HG02884 (cell line): ENCODE measurements at regions not wholly inside any gene's neighbourhood (a gene's known extent, or its start where the extent isn't known, plus 50 kb on each side); places are given as distances from the start of the nearest gene placed in this dataset.
"Not testable (repeated sequence)": the region's sequence is repeated elsewhere in the genome, so short reads cannot be mapped to it uniquely, and the experiment has no call there.

Experiments used
- ATAC-seq: cut with Tn5 transposase; IDR thresholded peaks from one replicate; pipeline ENCODE4 v1.9.1; 2021; ENCODE audit warnings: mild to moderate bottlenecking, moderate library complexity; ENCODE audit not compliant: unreplicated experiment

GRCh38 chr9:100700689-100701318 is 122.9 kb downstream of the CAVIN4 start:
- ATAC-seq = peak; percentile 84

DNA sequence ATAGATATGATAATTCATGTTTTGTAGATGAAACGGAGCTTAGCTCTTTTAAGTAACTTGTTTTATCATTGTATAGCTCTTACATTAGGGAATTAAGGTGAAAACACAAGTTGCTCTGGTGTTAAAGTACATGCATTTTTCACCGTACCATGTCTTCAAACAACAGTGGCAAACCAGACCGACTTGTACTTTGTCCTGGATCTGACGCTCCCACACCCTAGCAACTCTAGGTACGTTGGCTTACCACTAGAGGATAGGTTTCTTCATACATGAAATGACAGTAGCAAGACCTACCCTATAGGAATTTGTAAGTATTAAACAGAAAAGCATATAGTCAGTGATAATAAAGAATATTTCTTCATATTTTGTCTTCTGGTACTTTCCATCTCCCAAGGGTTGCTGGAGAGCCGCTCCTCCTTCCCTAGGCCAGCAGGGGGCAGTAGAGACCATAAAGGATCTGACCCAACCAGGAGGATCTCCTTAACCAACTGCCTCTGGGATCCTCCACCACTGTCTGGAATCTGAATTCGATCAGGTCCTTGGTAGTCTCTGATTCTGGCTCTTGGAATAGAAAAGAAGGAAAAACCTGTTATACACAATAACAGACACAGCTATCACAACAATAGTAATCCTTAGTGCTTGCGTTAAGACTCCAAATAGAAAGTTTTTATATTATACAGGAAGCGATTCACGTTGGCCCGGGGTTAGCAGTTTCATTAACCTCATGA is 136.7 kb downstream of the CAVIN4 start:
- peak; percentile 88 for ATAC-seq

- no peak for ATAC-seq
Observed at GRCh38 chr9:100715100-100715380, 137.2 kb downstream of the CAVIN4 start.

DNA sequence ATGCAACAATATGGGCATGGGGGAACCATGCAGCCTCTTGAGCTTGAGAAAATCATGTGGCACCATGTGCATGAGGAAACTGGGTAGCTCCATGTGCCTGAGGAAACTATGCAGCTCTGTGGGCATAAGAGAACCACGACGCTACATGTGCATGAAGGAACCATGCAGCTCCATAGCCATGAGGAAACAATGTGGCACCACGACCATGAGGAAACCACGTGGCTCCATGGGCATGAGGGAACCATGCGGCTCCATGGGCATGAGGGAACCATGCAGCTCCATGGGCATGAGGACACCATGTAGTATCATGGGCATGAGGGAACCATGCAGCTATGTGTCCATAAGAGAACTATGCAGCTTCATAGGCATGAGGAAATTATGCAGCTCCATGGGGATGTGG is 140.8 kb downstream of the CAVIN4 start:
- no peak for ATAC-seq

DNA sequence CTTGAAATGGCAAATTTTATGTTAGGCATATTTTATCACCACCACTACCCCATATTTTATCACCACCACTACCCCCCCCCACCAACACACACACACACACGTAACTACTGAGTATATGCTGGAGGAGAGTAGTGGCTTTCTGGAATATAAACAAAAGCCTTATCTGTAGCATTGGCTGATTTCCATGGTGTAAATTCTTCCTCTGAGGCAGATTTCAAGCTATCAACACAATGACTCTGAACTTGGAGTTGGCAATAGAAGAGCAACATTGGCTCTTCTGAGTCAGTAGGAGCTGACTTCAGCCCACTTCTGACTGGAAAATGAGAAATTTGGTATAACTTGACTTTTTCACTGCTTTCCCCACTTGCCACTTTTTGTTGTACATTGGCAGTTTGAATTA is 143.0 kb downstream of the CAVIN4 start:
- ATAC-seq = no peak

- ATAC-seq = no peak
Observed at GRCh38 chr9:100724886-100725285, 147.0 kb downstream of the CAVIN4 start.

DNA sequence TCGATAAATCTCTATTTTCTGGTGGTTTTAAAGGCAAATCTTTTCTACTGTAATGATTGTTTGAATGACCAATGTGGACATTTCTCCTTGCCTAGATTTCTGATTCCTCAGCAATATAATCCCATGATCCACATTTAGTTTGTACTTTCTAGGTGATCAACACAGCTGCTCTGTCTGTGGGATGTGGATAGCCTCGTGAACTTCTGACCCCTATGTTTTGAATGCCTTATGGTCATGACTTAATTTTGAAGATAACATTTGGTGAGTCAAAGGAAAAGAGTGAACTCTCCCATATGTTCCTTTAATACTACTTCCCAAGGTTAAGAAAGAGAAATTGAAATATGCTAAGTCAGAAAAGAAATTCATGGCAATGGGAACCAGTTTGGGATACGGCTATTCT is 147.5 kb downstream of the CAVIN4 start:
- ATAC-seq = no peak

DNA sequence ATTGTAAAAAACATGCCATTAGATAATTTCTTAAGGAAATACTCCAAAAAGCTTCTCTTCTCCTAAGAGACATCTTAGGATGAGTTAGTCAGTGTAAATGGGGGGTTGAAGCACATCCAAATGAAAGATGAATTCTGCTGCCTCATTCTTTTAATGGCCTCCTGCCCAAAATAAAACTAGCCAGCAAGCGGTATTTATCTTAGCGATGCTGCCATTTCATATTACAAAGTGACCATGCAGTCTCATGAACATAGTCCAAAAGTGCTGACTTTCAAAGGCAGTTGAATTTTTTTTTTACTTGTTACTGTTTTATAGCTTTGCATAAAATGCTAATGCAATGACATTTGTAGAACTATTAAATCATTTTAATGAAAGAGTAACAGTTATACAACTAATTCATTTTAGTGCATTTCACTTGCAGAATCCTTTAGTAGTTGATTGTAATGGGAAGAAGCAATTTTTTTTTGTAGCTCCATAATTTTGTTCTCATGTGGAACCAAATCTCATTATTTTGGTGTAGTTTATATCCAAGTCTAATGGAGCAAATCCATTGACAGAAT is 151.5 kb downstream of the CAVIN4 start:
- ATAC-seq = no peak

DNA sequence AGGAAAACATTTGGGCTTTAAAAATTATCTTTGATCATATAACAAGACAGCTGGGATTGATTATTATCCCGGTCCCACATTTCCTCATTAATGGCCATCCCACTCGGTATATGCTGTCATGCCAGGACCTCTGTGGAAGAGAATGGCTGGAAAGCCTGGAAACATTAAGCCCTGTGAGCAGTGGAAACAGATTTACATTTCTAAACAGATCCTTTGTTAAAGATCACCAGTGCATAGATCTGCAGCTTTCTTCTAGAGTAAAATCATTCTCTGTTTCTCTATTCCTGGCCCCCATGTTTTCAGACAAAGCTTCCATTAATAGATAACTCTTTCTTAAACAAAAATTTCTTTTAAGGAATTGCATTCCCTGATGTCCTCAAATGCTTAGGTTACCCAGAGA is 152.2 kb downstream of the CAVIN4 start:
- ATAC-seq = no peak

DNA sequence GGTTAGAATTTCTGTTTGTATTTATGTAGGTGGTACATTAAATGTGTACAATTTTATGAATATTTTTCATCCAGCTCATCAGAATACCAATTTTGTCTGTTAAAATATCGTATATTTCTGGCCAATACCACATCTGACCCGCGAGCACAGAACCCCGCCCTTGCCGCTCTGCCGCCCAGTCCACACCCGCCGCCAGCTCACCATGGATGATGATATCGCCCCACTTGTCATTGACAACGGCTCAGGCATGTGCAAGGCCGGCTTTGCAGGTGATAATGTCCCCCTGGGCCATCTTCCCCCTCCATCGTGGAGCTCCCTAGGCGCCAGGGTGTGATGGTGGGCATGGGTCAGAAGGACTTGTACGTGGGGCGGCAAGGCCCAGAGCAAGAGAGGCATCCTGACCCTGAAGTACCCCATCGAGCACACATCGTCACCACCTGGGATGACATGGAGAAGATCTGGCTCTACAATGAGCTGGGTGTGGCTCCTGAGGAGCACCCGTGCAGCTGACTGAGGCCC is 153.2 kb downstream of the CAVIN4 start:
- ATAC-seq = no peak

- ATAC-seq = no peak
Observed at GRCh38 chr9:100731557-100731956, 153.7 kb downstream of the CAVIN4 start.

DNA sequence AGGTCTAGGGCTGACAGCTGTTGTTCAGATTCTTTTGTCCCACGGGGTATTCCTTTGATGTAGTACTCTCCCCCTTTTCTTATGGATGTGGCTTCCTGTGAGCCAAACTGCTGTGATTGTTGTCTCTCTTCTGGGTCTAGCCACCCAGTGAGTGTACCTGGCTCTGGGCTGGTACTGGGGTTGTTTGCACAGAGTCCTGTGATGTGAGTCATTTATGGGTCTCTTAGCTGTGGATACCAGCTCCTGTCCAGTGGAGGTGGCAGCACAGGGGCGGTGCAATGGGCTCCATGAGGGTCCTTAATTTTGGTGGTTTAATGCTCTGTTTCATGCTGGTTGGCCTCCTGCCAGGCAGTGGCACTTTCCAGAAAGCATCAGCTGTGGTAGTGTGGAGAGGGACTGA is 161.3 kb downstream of the CAVIN4 start:
- no peak for ATAC-seq

- ATAC-seq = no peak
Observed at GRCh38 chr9:100739666-100740065, 161.8 kb downstream of the CAVIN4 start.

GRCh38 chr9:100748930-100749329 is 171.1 kb downstream of the CAVIN4 start:
- not testable (repeated sequence) for ATAC-seq

- ATAC-seq = no peak
Observed at GRCh38 chr9:100756217-100756616, 178.3 kb downstream of the CAVIN4 start.

- ATAC-seq = no peak
Observed at GRCh38 chr9:100759215-100759614, 181.3 kb downstream of the CAVIN4 start.

DNA sequence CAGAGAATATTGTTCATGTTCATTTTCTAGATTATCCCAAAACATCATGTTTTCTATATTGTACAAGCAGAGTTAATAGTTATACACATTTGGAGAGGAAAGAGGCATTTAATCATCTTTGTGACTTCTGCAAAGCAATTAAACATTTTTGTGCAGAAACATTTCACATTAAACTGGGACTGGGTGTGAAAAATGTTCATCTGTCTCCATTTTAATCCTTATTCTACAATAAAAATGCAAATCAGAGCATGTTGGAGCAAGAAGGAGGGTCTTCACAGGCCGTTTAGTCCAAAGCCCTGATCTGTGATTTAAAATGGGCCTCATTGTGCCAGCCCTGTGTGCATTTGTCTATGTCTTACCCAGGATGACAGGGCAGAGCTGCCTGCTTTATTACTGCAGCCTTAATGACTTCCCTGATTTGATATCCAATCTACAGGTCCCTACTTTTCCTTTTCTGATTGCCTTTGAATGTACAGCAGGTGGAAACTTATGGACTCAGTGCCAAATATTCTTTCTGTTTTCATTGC is 183.5 kb downstream of the CAVIN4 start:
- ATAC-seq = no peak

DNA sequence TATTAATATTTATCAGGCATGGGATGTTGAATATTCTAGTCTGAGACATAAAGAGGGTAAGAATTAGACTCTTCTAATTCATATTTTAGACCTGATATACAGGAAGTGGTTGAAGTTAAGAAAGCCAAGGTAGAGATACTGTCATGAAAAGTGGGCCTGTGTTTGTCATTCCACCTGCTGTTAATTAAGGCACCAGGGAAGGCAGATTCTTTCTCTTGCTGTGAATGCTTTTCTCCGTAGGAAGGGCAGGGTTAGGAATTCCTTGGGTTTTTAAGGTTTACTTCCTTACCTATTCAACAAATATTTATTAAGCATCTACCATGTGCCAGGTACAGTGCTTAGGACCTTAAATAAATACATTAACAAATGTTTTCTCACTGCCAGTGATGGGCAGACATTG is 196.4 kb downstream of the CAVIN4 start:
- ATAC-seq = no peak

- ATAC-seq = no peak
Observed at GRCh38 chr9:100774962-100775361, 197.1 kb downstream of the CAVIN4 start.

GRCh38 chr9:100775912-100776311 is 198.0 kb downstream of the CAVIN4 start:
- ATAC-seq = no peak

GRCh38 chr9:100784755-100785154 is 206.9 kb downstream of the CAVIN4 start:
- ATAC-seq = no peak

DNA sequence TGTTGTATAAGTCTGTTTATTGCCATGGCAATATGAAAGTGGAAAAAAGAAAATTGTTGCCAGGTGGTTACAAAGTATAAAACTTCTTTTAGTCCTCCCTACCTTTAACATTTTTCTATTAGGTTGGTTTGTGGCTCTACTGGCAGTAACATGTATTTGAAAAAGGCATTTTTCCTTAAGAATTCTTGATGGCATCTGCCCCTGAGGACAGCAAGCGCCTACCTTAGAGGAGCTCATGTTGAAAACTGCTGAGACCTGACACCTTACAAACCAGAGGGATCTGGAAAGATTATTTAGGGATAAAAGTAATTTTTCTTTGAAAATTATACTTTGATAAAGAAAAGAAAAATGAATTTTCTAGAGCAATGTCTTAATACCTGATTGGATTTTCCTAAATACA is 208.1 kb downstream of the CAVIN4 start:
- no peak for ATAC-seq
